Transverse colon (tissue), 4 donors: ENCODE measurements at regions not wholly inside any gene's neighbourhood (a gene's known extent, or its start where the extent isn't known, plus 50 kb on each side); places are given as distances from the start of the nearest gene placed in this dataset.

ENCODE experiments used
- DNase-seq: peaks from one replicate; pipeline ENCODE4 v3.0.0-alpha.2; 2019
- H3K27ac ChIP-seq, 4 donors: fragments of 200-600 bp; sonication (generic); 2 replicates each; pipeline ENCODE4 v1.5.1; 2016 to 2018; ENCODE audit warnings: inconsistent platforms in 4 of 4
- H3K27me3 ChIP-seq: fragments of 200-600 bp; sonication (generic); 2 replicates; pipeline ENCODE4 v1.5.1; 2017; ENCODE audit warnings: inconsistent platforms
- H3K36me3 ChIP-seq, 4 donors: fragments of 200-600 bp; sonication (generic); 2 replicates each; pipeline ENCODE4 v1.5.1; 2017 to 2019; ENCODE audit warnings: inconsistent platforms in 4 of 4
- H3K4me1 ChIP-seq, 4 donors: fragments of 200-600 bp; sonication (generic); 2 replicates each; pipeline ENCODE4 v1.5.1; 2017 to 2020; ENCODE audit warnings: inconsistent platforms in 4 of 4
- H3K4me3 ChIP-seq, 4 donors: fragments of 200-600 bp; sonication (generic); 1 replicate in 1 of 4; 2 replicates in 3 of 4; pipeline versions ENCODE4 v1.5.1 to v1.6.1; 2017 to 2019; ENCODE audit warnings: inconsistent platforms in 4 of 4
- H3K9me3 ChIP-seq, 2 donors: fragments of 200-600 bp; sonication (generic); 2 replicates each; pipeline ENCODE4 v1.5.1; 2017 to 2019; ENCODE audit warnings: inconsistent platforms in 2 of 2
- CTCF ChIP-seq, 5 experiments: fragments of 200-600 bp in 3 of 5; fragments of 450-650 bp in 2 of 5; sonication (generic) in 3 of 5; IDR thresholded peaks; 1 replicate in 2 of 5; 2 replicates in 3 of 5; pipeline ENCODE4 v1.5.1; 2016 to 2017; ENCODE audit warnings: antibody characterized with exemption in 5 of 5, inconsistent platforms in 3 of 5, mild to moderate bottlenecking in 2 of 5, moderate library complexity in 1 of 5
- EP300 ChIP-seq: sonication (generic); formaldehyde crosslinking; IDR thresholded peaks from one replicate; pipeline ENCODE4 v1.6.1; 2017; ENCODE audit warnings: antibody characterized with exemption, low read depth
- POLR2A ChIP-seq: fragments of 450-650 bp; IDR thresholded peaks from one replicate; pipeline ENCODE4 v1.6.1; 2016; ENCODE audit warnings: antibody characterized with exemption, mild to moderate bottlenecking, moderate library complexity
- POLR2AphosphoS5 ChIP-seq, 3 donors: sonication (generic); formaldehyde crosslinking; IDR thresholded peaks; one replicate each; pipeline ENCODE4 v1.6.1; 2016; ENCODE audit warnings: antibody characterized with exemption in 3 of 3
- WGBS, 2 donors: methylation state at CpG; one replicate each; pipeline ENCODE4 v1.1.5; 2018; ENCODE audit warnings: low coverage in 1 of 2; 5-methylcytosine and 5-hydroxymethylcytosine counted together
- in situ Hi-C, 4 donors: fragments of 200-750 bp; cut with MboI; loops; one replicate each; pipeline versions ENCODE4 v1.15.0 to v1.15.1; 2017; ENCODE audit warnings: low sequenced_read_pairs in 3 of 4, low pct_ligation_motif_present in 1 of 4, low pct_unique_long_range_greater_than_20kb in 1 of 4
- intact Hi-C: fragments of 100-400 bp; cut with DNase I; formaldehyde crosslinking; loops from one replicate; pipeline ENCODE4 v1.15.1; 2023; ENCODE audit warnings: low total_unique reads

DNA sequence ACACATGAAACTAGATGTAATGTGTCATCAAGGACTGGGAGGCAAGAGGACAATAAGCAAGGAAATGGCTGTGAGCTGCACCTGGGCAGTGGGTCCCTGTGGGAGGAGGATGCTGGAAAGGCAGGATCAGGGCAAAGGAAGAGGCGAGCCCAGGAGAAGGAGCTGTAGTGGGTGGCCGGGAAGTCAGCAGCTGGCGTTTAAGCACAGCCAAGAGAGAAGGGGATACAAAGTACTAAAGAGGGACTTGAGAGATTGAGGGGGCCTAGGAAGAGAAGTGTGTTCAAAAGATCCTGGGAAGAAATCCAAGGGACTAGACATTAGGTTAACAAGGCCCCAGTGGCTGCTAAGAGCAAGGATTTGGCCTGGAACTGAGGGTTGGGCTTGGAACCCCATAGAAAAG lies 188.5 kb upstream of the SLC24A5 start:
- H3K4me1 ChIP-seq: no peaks in the 10 kb centered on the region
- intact Hi-C loops: no loop called here
- no peaks in the 10 kb centered on the region for H3K36me3 ChIP-seq
- no peak overlapping the region for H3K4me3 ChIP-seq
- no peaks in the 10 kb centered on the region for H3K27me3 ChIP-seq
- no peaks in the 10 kb centered on the region for H3K9me3 ChIP-seq
- H3K27ac ChIP-seq: no peak overlapping the region
- DNase-seq: no peak
- in situ Hi-C loops: no loop called here
- TF ChIP-seq EP300 (no peak), CTCF (IDR thresholded peaks at IDR 0.05) (no peak), POLR2AphosphoS5 (IDR thresholded peaks at IDR 0.05) (no peak), POLR2A (no peak)
- WGBS, 2 donors: 71 to 78% methylated on average over 3 of the region's 3 CpGs

DNA sequence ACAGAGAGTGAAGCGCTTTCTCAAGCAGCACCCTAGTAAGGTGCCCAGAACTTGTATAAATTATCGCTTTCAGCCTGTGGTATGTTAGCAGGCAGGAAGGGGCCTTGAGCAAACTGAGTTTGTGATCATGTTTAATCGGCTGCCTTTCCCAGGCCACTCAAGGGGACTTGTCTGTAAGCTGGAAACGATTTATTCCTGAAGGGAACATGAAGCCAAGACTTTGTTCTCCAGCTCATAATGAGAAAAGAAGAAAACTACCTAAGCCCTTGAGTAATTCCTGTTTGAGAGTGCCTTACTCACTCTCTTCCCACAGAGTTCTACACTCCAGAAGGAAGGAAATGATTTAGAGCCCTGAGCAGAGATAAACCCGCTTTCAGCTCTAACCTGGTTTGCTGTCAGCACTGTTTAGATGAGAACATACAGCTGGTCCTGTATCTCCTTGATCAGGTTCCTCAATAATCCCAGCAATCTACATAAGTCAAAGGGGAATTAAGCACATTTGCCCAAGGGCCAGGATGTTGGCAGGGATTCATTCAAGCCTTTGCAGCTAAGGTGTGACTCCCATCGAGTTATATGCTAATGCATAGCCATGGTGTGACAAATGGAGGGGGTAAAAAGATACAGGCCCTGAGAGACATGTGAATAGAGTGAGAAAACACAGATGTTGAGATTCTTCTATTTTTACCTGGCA lies 187.7 kb upstream of the SLC24A5 start:
- Histone ChIP-seq H3K4me3 (no peak overlapping the region), H3K36me3 (no peaks in the 10 kb centered on the region), H3K27ac (no peak overlapping the region), H3K27me3 (no peaks in the 10 kb centered on the region), H3K4me1 (no peaks in the 10 kb centered on the region), H3K9me3 (no peaks in the 10 kb centered on the region)
- no peak for DNase-seq
- intact Hi-C loops (no loop called here), in situ Hi-C loops (no loop called here)
- no peak for TF ChIP-seq EP300
- no peak for TF ChIP-seq POLR2AphosphoS5 (IDR thresholded peaks at IDR 0.05)
- TF ChIP-seq CTCF (IDR thresholded peaks at IDR 0.05): no peak
- TF ChIP-seq POLR2A: no peak
- WGBS, 2 donors: 70% methylated on average over 2 to 6 of the region's 6 CpGs

DNA sequence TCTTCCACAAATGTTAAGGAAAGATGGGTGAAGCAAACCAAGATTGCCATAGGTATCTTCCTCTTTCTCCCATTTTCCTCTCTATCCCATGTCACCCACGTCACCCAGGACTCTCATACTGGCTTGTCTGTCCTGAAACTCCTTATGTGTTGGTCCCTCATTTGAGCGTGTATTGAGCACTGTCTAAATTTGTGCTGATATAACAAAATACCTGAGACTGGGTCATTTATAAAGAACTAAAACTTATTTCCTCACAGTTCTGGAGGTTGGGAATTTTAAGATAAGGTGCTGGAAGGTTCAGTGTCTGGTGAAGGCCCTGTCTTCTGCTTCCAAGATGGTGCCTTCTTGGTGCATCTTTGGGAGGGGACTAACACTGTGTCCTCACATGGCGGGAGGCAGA lies 186.9 kb upstream of the SLC24A5 start:
- in situ Hi-C loops: no loop called here
- Histone ChIP-seq H3K4me3 (no peak overlapping the region), H3K4me1 (no peaks in the 10 kb centered on the region), H3K9me3 (no peaks in the 10 kb centered on the region), H3K36me3 (no peaks in the 10 kb centered on the region), H3K27me3 (no peaks in the 10 kb centered on the region), H3K27ac (no peak overlapping the region)
- TF ChIP-seq POLR2AphosphoS5 (IDR thresholded peaks at IDR 0.05) (no peak), EP300 (no peak), POLR2A (no peak), CTCF (IDR thresholded peaks at IDR 0.05) (no peak)
- 88 to 93% methylated on average over 2 to 3 of the region's 3 CpGs for WGBS, 2 donors
- no peak for DNase-seq
- intact Hi-C loops: no loop called here

DNA sequence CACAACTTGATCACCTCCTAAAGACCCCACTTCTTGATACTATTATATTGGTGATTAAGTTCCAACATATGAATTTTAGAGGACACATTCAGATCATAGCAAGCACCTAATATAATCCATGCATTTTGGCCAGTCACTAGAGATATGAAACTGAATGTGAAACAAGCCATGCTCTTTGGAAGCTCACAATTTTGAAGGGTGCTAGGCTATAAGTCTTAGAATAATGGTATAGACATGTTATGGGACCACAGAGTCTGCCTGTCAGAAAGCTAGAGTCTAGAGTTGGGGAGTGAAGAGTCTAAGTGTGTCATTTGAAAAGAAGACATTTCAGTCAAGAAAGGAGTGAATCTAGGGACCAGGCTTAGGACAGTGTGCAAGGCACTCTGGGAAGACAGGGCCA lies 186.4 kb upstream of the SLC24A5 start:
- H3K36me3 ChIP-seq: no peaks in the 10 kb centered on the region
- intact Hi-C loops (no loop called here), in situ Hi-C loops (no loop called here)

More for the DNA sequence above, 186.4 kb upstream of the SLC24A5 start:
- H3K4me3 ChIP-seq: no peak overlapping the region
- no peak for TF ChIP-seq CTCF (IDR thresholded peaks at IDR 0.05)
- TF ChIP-seq POLR2AphosphoS5 (IDR thresholded peaks at IDR 0.05): no peak
- no peak for TF ChIP-seq EP300
- TF ChIP-seq POLR2A: no peak
- H3K27ac ChIP-seq: no peak overlapping the region
- H3K9me3 ChIP-seq: no peaks in the 10 kb centered on the region
- H3K4me1 ChIP-seq: no peaks in the 10 kb centered on the region
- no peak for DNase-seq
- no peaks in the 10 kb centered on the region for H3K27me3 ChIP-seq
